ENCODE measurements at regions not wholly inside any gene's neighbourhood (a gene's known extent, or its start where the extent isn't known, plus 50 kb on each side); places are given as distances from the start of the nearest gene placed in this dataset.

GRCh38 chr2:129175051-129175450, 804.4 kb upstream of the RAB6C start:
- TF ChIP-seq, protein P1, sequence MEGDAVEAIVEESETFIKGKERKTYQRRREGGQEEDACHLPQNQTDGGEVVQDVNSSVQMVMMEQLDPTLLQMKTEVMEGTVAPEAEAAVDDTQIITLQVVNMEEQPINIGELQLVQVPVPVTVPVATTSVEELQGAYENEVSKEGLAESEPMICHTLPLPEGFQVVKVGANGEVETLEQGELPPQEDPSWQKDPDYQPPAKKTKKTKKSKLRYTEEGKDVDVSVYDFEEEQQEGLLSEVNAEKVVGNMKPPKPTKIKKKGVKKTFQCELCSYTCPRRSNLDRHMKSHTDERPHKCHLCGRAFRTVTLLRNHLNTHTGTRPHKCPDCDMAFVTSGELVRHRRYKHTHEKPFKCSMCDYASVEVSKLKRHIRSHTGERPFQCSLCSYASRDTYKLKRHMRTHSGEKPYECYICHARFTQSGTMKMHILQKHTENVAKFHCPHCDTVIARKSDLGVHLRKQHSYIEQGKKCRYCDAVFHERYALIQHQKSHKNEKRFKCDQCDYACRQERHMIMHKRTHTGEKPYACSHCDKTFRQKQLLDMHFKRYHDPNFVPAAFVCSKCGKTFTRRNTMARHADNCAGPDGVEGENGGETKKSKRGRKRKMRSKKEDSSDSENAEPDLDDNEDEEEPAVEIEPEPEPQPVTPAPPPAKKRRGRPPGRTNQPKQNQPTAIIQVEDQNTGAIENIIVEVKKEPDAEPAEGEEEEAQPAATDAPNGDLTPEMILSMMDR (optimal IDR thresholded peaks at IDR 0.05 in 1 of 3, IDR thresholded peaks at IDR 0.05 in 1 of 3, conservative IDR thresholded peaks at IDR 0.05 in 1 of 3; ENCODE audit: extremely low read depth in 1 of 3, insufficient read depth in 2 of 3, low read length in 3 of 3), result no peak
- TF ChIP-seq EZH2 (IDR thresholded peaks at IDR 0.05; ENCODE audit: low read length), result no peak
